Mesendoderm (in vitro differentiated cells): ENCODE measurements at regions not wholly inside any gene's neighbourhood (a gene's known extent, or its start where the extent isn't known, plus 50 kb on each side); places are given as distances from the start of the nearest gene placed in this dataset.

Source experiments
- DNase-seq: peaks from one replicate; pipeline ENCODE4 v3.0.0; 2013
- H2AK5ac ChIP-seq: 2 replicates; pipeline ENCODE4 v1.6.1; 2013; ENCODE audit warnings: low read length, inconsistent platforms
- H2BK120ac ChIP-seq: 2 replicates; pipeline ENCODE4 v1.6.1; 2013; ENCODE audit warnings: low read depth, mild to moderate bottlenecking, low read length, moderate library complexity, mixed read lengths
- H2BK15ac ChIP-seq: replicated peaks from 2 replicates; pipeline ENCODE4 v1.6.1; 2013; ENCODE audit warnings: low read depth, mild to moderate bottlenecking, moderate library complexity
- H2BK5ac ChIP-seq: 2 replicates; pipeline ENCODE4 v1.6.1; 2013; ENCODE audit warnings: low read length, inconsistent platforms
- H3K18ac ChIP-seq: 2 replicates; pipeline ENCODE4 v1.6.1; 2013; ENCODE audit warnings: mild to moderate bottlenecking, low read length, mixed read lengths
- H3K23ac ChIP-seq: one replicate; pipeline ENCODE4 v1.6.1; 2013; ENCODE audit warnings: low read length
- H3K27ac ChIP-seq: 2 replicates; pipeline ENCODE4 v1.5.1; 2013; ENCODE audit warnings: low read depth, mild to moderate bottlenecking, inconsistent platforms, low read length, moderate library complexity
- H3K27me3 ChIP-seq: 2 replicates; pipeline ENCODE4 v1.6.1; 2013; ENCODE audit warnings: low read length, control low read depth, mild to moderate bottlenecking, inconsistent platforms; ENCODE audit not compliant: insufficient read depth, poor library complexity
- H3K36me3 ChIP-seq: 2 replicates; pipeline ENCODE4 v1.6.1; 2013; ENCODE audit warnings: low read length, inconsistent platforms; ENCODE audit not compliant: control insufficient read depth, insufficient read depth
- H3K4ac ChIP-seq: one replicate; pipeline ENCODE4 v1.6.1; 2013; ENCODE audit warnings: low read depth, mild to moderate bottlenecking, low read length, moderate library complexity
- H3K4me1 ChIP-seq: 2 replicates; pipeline ENCODE4 v1.6.1; 2013; ENCODE audit warnings: low read depth, low read length, inconsistent platforms; ENCODE audit not compliant: control insufficient read depth
- H3K4me2 ChIP-seq: 2 replicates; pipeline ENCODE4 v1.6.1; 2013; ENCODE audit warnings: low read length
- H3K4me3 ChIP-seq: 2 replicates; pipeline ENCODE4 v1.5.1; 2013; ENCODE audit warnings: mild to moderate bottlenecking, low read length
- H3K56ac ChIP-seq: one replicate; pipeline ENCODE4 v1.6.1; 2013; ENCODE audit warnings: low read length
- H3K79me1 ChIP-seq: 2 replicates; pipeline ENCODE4 v1.6.1; 2013; ENCODE audit warnings: low read length, inconsistent platforms
- H3K79me2 ChIP-seq: 2 replicates; pipeline ENCODE4 v1.6.1; 2013; ENCODE audit warnings: mild to moderate bottlenecking, low read length; ENCODE audit not compliant: control insufficient read depth, insufficient read depth
- H3K9ac ChIP-seq: 2 replicates; pipeline ENCODE4 v1.6.1; 2013; ENCODE audit warnings: low read length, inconsistent platforms
- H4K5ac ChIP-seq: one replicate; pipeline ENCODE4 v1.6.1; 2013; ENCODE audit warnings: low read length
- H4K8ac ChIP-seq: one replicate; pipeline ENCODE4 v1.6.1; 2013; ENCODE audit warnings: low read depth, mild to moderate bottlenecking, control low read depth, low read length, moderate library complexity
- WGBS: extraction: QIAGEN DNeasy Blood & Tissue Kit; methylation state at CpG from one replicate; pipeline ENCODE4 v1.1.7; 2013; ENCODE audit warnings: low lambda C conversion rate, missing lambda C conversion rate; ENCODE audit not compliant: insufficient coverage; ENCODE audit errors: extremely low coverage; 5-methylcytosine and 5-hydroxymethylcytosine counted together

DNA sequence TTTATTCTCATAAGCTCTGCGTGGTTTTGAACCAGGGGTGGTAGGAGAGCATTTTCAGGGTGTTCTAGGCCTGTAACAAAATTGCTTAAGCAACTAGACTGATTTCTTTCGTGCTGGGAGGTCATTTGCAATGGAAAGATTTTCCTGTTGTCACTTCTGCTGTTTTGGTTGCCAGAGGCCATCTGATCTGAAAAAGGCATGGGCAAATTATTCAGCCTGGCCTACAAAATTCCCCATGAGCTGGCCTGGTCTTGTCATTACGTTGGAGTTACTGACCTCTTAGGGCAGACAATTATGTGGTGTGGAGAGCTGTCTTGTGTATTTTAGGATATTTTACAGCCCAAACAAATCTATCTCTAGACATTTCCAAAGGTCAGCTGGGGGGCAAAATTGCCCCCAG lies 444.4 kb upstream of the DAB1 start:
- no peak overlapping the region for H3K4me2 ChIP-seq
- no peak overlapping the region for H3K27ac ChIP-seq
- H3K4ac ChIP-seq = no peak overlapping the region
- WGBS = no CpG with 5 or more reads among the region's 3 CpGs
- H3K4me3 ChIP-seq = no peak overlapping the region
- H3K36me3 ChIP-seq = no peaks in the 10 kb centered on the region
- H3K56ac ChIP-seq = no peak overlapping the region
- no peak overlapping the region for H3K18ac ChIP-seq
- no peaks in the 10 kb centered on the region for H3K27me3 ChIP-seq
- no peak overlapping the region for H2AK5ac ChIP-seq
- H2BK120ac ChIP-seq = no peak overlapping the region
- H2BK5ac ChIP-seq = no peak overlapping the region
- H4K5ac ChIP-seq = no peak overlapping the region
- H4K8ac ChIP-seq = no peak overlapping the region
- DNase-seq = no peak
- no peak overlapping the region for H3K9ac ChIP-seq
- no peaks in the 10 kb centered on the region for H3K79me2 ChIP-seq
- no peak overlapping the region for H3K23ac ChIP-seq
- no peaks in the 10 kb centered on the region for H3K79me1 ChIP-seq
- no peaks in the 10 kb centered on the region for H3K4me1 ChIP-seq
- no peak overlapping the region for H2BK15ac ChIP-seq

DNA sequence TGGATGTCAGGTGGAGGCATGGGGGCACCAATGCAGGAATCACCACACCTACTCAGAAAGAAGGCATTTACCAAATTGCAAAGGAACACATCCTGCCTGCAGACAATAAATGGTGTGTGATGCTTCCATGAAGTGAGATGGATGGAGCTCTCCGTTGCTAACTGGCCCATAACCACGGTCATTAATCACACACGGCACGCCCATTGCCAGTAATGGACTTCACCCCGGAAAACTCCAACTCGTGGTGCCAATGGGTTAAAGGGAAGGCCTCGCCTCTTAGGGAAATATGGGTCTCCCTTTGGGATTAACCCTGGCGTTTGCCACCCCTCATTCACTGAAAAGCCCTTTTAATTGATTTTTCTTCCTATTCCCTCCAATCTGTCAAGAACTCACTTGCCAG lies 443.1 kb upstream of the DAB1 start:
- H2BK120ac ChIP-seq = no peak overlapping the region
- H3K27me3 ChIP-seq = no peaks in the 10 kb centered on the region
- no peaks in the 10 kb centered on the region for H3K4me1 ChIP-seq
- no peak overlapping the region for H2BK15ac ChIP-seq
- H3K4me3 ChIP-seq = no peak overlapping the region
- no peaks in the 10 kb centered on the region for H3K79me1 ChIP-seq
- H4K8ac ChIP-seq = no peak overlapping the region
- no CpG with 5 or more reads among the region's 8 CpGs for WGBS
- H3K36me3 ChIP-seq = no peaks in the 10 kb centered on the region
- DNase-seq = no peak
- no peaks in the 10 kb centered on the region for H3K79me2 ChIP-seq
- H3K4me2 ChIP-seq = no peak overlapping the region
- no peak overlapping the region for H3K56ac ChIP-seq
- no peak overlapping the region for H3K18ac ChIP-seq
- no peak overlapping the region for H3K23ac ChIP-seq
- no peak overlapping the region for H3K4ac ChIP-seq
- no peak overlapping the region for H2AK5ac ChIP-seq
- H4K5ac ChIP-seq = no peak overlapping the region
- H3K9ac ChIP-seq = no peak overlapping the region
- no peak overlapping the region for H2BK5ac ChIP-seq
- no peak overlapping the region for H3K27ac ChIP-seq

DNA sequence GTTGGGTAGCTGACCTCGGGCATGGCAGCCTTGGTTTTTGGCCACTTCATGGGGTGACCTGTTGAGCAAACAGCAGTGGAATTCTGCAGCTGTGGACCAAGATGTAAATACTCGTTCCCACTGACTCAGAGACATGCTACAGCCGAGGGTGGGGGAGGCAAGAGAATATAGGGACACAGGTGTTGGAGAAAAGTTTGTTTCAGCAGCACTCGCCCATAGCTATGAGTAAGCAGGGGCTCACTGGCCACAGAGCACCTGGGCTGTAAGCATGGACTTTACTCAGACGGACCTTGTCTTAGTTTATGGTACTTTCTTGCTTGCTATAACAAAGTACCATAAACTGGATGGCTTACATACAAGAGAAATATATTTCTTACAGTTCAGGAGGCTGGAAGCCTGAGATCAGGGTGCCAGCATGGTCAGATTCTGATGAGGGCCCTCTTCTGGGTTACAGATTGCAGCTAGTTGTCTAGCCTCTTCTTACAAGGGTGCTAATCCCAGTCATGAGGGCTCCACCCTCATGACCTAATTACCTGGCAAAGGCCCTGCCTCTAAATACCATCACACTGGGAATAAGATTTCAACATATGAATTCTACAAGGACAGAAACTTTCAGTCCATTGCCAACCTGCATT lies 437.2 kb upstream of the DAB1 start:
- Histone ChIP-seq H2BK15ac (no peak overlapping the region), H3K9ac (no peak overlapping the region), H3K56ac (no peak overlapping the region), H3K4ac (no peak overlapping the region), H3K4me1 (no peaks in the 10 kb centered on the region), H3K4me3 (no peak overlapping the region), H2AK5ac (no peak overlapping the region), H4K8ac (no peak overlapping the region), H3K79me2 (no peaks in the 10 kb centered on the region), H3K18ac (no peak overlapping the region), H3K23ac (no peak overlapping the region), H3K4me2 (no peak overlapping the region), H3K36me3 (no peaks in the 10 kb centered on the region), H4K5ac (no peak overlapping the region), H3K27ac (no peak overlapping the region), H2BK120ac (no peak overlapping the region), H3K27me3 (no peaks in the 10 kb centered on the region), H2BK5ac (no peak overlapping the region), H3K79me1 (no peaks in the 10 kb centered on the region)
- WGBS = no CpG with 5 or more reads among the region's 5 CpGs
- no peak for DNase-seq

DNA sequence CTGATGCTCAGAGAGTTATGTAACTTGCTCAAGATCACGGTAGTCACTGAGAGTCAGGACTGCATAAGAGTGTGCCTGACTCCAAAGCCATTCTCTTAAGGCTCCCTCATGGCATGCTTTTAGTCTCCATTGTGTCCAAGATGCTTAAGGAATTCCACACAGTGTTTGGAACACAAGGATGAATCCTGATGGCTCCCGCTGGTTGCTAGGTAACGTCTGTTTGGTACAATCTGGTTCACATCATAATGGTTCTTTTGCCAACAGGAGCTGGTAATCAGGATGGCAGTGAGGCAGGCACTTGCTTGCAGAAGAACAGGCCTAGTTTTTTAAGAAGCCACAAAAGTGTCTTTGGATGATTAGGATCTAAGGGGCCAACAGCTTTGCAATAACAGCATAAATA lies 436.5 kb upstream of the DAB1 start:
- Histone ChIP-seq H2BK15ac (no peak overlapping the region), H3K4ac (no peak overlapping the region), H3K18ac (no peak overlapping the region), H3K9ac (no peak overlapping the region), H3K27ac (no peak overlapping the region), H3K4me3 (no peak overlapping the region), H2BK120ac (no peak overlapping the region), H3K4me2 (no peak overlapping the region), H3K56ac (no peak overlapping the region), H3K79me1 (no peaks in the 10 kb centered on the region), H3K36me3 (no peaks in the 10 kb centered on the region), H2BK5ac (no peak overlapping the region), H3K23ac (no peak overlapping the region), H3K4me1 (no peaks in the 10 kb centered on the region), H3K27me3 (no peaks in the 10 kb centered on the region), H4K8ac (no peak overlapping the region), H3K79me2 (no peaks in the 10 kb centered on the region), H2AK5ac (no peak overlapping the region), H4K5ac (no peak overlapping the region)
- no CpG with 5 or more reads among the region's 3 CpGs for WGBS
- DNase-seq = peak; percentile 3

DNA sequence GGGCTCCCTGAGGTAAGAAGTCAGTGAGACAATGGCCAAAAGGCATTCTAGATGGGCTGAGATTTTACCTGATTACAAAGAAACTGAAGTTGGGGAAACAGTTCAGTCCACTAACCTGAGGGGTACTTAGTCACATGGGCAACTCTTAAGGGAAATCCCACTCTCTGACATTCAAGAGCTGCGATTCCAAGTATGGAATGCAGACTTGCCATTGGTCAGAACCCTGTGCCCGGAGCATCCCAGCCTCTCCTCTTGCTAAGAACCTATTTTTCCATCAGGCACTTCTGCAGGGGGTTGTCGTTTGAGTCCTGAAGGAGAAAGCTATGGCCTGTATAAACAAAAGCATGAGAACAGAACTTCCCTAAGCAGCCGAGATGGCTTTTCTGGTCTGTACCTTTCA lies 434.9 kb upstream of the DAB1 start:
- no peak overlapping the region for H4K8ac ChIP-seq
- peak; percentile 6 for DNase-seq
- no peak overlapping the region for H3K27ac ChIP-seq
- no peak overlapping the region for H2BK15ac ChIP-seq
- no peak overlapping the region for H3K4me3 ChIP-seq
- WGBS = no CpG with 5 or more reads among the region's 4 CpGs
- H3K4ac ChIP-seq = no peak overlapping the region
- no peaks in the 10 kb centered on the region for H3K36me3 ChIP-seq
- no peak overlapping the region for H3K56ac ChIP-seq
- H3K4me2 ChIP-seq = no peak overlapping the region
- H3K9ac ChIP-seq = no peak overlapping the region
- no peaks in the 10 kb centered on the region for H3K27me3 ChIP-seq
- no peak overlapping the region for H2AK5ac ChIP-seq
- H2BK120ac ChIP-seq = no peak overlapping the region
- no peak overlapping the region for H4K5ac ChIP-seq
- no peaks in the 10 kb centered on the region for H3K4me1 ChIP-seq
- H3K79me2 ChIP-seq = no peaks in the 10 kb centered on the region
- H3K79me1 ChIP-seq = no peaks in the 10 kb centered on the region
- H3K18ac ChIP-seq = no peak overlapping the region
- no peak overlapping the region for H2BK5ac ChIP-seq
- H3K23ac ChIP-seq = no peak overlapping the region

DNA sequence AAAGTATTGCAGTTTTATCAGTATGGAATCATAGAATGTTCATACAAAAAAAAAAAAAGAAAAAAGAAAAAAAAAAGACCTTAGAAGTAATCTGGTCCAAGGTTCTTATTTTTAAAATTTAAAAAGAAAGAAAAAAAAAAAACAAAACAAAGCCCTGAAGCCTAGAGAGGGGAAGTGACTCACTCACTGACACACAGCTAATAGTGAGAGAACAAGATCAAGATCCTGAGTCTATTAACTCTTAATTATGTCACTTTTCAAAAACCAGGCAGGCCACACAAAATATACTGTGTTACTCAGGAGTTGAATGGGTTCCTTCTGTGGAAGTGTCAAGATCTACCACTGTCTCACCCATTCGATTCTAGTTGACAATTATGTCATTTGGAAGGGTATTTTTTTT lies 433.9 kb upstream of the DAB1 start:
- Histone ChIP-seq H3K4me2 (no peak overlapping the region), H3K4me1 (no peaks in the 10 kb centered on the region), H2BK5ac (no peak overlapping the region), H2BK120ac (no peak overlapping the region), H4K8ac (no peak overlapping the region), H3K56ac (no peak overlapping the region), H4K5ac (no peak overlapping the region), H3K4me3 (no peak overlapping the region), H2BK15ac (no peak overlapping the region), H3K4ac (no peak overlapping the region), H3K27me3 (no peaks in the 10 kb centered on the region), H3K79me2 (no peaks in the 10 kb centered on the region), H3K79me1 (no peaks in the 10 kb centered on the region), H2AK5ac (no peak overlapping the region), H3K27ac (no peak overlapping the region), H3K36me3 (no peaks in the 10 kb centered on the region), H3K9ac (no peak overlapping the region), H3K18ac (no peak overlapping the region), H3K23ac (no peak overlapping the region)
- WGBS = no CpG with 5 or more reads among the region's 1 CpG
- no peak for DNase-seq
